Stimulated activated naive CD4-positive, alpha-beta T cell (primary cell): ENCODE measurements at regions not wholly inside any gene's neighbourhood (a gene's known extent, or its start where the extent isn't known, plus 50 kb on each side); places are given as distances from the start of the nearest gene placed in this dataset.
"Not testable (repeated sequence)": the region's sequence is repeated elsewhere in the genome, so short reads cannot be mapped to it uniquely, and the experiment has no call there.

Experiments
- DNase-seq, 6 experiments: peaks; one replicate each; lab custom pipeline; 2025; lab: John Stamatoyannopoulos, UW

DNA sequence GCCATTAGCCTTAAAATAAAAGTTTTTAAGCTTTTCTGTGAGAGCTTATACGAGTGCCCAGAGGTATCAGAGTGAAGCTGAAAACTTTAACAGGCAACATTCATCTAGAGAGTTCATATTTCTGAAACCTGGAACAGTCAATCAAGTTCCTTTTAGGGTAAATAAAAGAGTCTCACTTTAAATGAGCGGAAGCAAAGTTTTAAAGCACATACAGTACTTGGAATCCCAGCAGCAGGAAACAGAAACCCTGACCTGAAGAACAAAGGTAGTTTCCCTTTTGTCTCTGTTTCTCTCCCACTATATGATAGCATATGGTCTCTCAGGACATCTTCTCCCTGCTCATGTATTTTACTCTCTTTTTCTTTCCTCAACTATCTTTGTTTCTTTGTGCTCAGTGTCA is 153.0 kb downstream of the ASB9 start:
- no peak for DNase-seq

DNA sequence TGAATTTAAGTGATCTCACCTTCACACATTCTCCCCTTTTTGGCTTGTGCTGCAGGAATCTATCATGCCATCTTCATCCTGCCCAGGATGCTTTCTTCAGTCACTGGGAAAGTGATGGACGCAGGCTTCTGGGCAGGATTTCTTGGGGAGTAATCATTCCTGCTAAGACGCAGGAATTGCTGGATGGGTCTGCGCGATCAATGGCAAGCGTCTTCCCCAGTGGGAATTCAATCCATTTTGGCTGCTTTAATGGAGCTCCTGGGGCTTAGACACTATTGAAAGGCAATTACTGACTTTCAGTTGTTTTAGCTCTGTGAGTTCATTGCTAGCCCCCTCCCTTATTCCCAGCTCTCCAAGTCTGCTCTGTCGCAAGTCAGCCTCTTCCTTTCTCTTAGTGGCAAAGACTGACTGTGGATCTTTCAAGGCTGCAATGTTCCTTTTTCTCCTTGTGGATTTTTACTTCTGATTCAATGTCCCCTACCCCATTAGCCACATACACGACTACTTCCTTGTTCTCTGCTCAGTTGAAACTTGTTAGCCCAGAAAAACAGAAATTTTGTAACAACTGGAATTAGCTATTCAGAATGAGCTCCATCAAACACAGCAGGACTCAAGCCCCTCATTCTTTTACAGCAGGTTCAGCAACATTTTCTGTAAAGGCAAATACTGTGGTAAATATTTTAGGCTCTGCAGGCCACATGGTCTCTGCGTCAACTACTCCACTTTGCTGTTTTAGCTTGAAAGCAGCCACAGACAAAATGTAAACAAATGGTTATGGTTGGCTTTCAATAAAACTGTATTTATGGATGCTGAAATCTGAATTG is 154.9 kb downstream of the ASB9 start:
- DNase-seq, result no peak

DNA sequence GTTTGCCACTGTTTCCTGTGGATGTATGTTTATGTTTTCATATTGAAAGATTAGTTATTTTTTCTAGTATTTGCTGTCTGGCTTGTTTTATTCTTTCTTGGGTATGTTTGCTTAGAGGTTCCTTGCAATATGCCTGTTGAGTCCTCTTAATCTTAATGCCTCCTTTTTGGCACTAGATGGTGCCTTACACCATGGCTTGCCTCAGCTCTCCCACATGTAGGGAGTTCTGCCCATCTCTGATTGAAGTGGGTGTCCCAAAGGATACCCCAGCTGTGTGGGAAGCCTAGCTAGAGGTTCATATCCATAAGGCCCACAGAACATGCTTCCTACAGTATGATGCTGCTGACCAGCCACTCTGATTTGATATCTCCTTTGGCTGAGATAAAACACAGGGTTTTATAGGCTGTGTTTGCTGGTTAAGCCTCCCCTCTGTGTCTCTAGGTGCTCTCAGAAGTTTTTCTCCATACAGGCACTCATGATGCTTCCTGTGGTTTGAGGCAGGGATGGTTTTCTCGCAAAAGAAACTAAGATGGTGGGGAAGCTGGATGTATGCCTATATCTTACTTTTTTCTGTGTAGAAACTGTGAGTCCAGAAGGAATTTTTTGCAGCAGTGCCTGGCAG is 162.4 kb downstream of the ASB9 start:
- peak in 1 of 6 experiments; percentile 16 for DNase-seq

DNA sequence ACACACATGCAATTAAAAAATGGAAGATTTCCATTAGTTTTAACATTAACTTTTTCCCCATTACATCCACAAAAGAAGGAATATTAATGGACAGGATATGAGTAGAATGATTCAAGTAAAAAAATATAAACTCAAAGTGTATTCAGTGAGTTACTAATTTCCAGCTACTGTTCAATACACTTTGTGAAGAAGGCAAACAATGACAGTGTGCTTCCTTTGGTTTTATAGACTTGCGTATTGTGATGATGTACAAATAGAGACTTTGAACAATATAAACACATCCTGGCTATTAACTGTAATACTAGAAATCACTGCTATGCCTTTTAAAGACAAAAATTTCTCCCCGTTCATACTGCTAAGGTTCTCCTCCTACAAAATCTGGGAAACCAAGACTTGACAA is 171.4 kb downstream of the ASB9 start:
- DNase-seq, result no peak

DNA sequence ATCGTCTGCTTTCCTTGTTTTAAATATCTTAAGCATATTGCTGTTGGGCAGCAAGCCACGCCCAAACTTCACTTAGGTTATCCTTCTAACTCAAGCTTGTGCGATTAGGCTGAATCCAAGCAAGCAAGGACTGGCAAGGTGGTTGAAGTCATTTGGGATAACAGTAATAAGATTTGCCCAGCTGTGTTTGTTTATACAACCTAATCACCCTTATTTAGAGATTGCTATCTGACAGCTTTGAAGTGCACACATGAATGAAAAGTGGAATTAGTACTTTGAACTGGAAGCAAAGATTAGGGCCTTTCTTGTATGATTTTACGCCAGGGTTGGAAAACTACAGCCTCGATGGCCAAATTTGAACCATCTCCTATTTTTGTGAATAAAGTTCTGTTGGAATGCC is 182.1 kb downstream of the ASB9 start:
- DNase-seq, result no peak

DNA sequence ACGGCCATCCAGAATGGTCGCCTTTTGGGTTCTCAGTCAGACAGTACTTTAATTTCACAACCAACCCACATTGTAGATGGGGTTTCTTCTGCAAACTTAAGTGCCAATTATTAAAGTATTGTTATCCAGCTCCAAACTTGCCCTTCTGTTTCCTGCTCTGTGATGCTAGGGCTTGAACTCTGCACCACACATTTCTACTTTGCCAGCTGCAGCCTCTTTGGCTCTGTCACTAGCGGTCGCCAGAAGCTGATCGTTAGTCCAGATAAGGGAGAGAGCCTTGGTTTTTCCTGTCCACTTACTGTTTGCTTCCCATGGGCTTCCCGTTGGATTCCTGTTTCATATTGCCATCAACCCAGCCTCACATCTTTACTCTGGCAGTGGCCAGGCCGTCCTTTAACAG is 196.6 kb downstream of the ASB9 start:
- DNase-seq, result no peak

DNA sequence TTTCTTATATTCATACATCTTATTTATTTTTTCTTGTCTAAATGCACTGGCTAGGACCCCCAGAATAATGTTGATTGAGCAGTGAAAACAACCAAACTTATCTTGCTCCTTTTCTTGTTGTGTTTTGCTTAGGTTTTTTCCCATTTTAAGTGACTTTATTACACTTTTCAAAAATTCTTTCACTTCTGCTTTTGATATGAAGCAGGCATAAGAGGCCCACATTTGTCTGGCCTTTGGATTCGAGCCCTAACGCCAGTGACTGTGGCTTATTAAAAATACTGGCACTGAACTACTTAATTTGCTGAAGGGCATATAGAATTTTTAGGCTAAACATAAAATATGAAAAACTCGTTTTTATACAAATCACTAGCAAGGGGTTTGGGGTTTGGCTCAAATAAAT is 197.0 kb downstream of the ASB9 start:
- no peak for DNase-seq

DNA sequence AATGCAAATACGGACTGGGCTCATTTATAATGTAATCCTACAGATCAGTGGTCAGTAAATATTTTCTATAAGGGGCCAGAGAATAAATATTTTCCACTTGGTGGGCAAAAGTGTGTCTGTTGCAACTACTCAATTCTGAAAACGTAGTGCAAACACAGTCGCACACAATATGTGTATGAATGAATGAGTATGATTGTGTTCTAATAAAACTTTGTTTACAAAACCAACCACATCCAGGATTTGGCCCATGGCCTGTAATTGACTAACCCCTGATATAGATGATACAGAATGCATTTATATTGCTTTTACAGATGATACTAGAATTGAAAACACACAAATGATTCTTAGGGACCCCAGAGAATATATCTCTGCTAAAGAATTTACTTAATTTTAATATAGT is 197.6 kb downstream of the ASB9 start:
- DNase-seq, result no peak

DNA sequence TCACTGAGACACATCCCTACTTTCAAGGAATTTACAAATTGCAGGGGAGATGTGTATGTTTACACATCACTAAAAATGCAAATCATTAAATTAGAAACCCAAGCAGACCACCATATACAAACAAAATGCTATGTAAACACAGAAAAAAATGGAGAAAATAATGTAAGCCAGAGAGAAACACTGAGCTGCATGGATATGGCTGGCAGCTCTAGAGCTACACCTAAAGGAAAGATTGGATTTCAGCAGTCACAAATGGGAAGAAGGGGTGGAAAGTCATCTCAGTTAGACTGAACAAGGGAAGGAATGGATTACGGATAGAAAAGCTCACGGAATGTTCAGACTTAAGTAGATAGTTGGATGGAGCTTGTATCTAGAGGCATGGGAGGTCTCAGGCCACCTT is 186.3 kb downstream of the MOSPD2 start:
- DNase-seq, result no peak

DNA sequence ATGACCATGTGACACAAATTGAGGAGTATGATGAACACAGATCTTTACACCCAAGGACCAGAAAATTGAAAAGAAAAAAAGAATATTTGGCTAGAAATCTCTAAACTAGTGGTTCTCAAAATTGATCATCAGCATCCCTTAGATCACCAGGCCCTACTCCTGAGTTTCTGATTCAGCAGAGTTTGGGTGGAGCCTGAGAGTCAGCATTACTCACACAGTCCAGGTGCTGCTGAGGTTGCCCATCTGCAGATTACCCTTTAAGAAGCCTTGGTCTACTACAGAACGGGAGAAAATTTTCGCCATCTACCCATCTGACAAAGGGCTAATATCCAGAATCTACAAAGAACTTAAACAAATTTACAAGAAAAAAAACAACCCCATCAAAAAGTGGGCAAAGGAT is 182.8 kb downstream of the MOSPD2 start:
- no peak for DNase-seq

DNA sequence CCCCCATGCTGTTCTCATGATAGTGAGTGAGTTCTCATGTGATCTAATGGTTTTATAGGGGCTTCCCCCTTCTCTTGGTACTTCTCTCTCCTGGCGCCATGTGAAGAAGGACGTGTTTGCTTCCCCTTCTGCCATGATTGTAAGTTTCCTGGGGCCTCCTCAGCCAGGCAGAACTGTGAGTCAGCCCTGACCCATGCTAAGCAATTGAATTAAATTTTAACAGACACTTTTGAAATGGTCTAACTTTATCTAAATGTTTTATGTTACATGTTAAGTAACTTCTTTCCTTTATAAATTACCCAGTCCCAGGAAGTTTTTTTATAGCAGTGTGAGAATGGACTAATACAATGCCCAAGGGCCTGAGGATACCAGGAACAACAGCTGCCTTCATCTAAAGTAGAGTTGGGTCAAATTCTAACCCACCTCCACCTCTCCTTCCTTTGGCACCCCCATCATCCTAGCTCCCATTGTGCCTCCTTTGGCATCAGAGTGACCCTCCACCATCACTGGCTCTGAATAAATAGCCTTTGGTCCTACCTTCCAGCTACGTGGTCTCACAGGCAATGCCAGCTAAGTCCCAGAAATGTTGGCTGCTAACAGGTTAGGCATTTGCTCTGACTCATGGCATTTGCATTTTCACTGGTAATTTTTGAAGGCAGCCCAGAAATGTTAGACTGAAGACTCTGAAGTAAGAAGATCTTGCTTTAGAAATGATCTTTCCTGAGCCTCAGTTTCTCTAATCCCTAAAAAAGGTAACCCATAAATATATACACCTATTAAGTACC is 182.1 kb downstream of the MOSPD2 start:
- no peak for DNase-seq

DNA sequence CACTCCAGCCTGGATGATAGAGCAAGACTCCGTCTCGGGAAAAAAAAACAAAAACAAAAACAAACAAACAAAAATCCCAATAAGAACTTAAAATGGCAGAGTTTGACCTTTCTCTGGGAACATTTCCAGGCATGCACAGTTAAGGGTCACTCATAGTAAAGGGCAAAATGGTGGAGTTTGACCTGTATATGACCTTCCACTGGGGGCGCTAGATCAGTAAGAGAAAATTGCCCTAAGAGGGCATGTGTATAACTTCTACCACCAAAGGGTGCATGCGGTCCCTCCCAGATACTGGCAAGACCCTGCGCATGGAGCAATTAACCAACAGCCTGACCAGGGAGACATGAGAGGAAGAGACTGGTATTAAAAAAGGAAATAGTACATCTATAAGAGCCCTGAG is 177.2 kb downstream of the MOSPD2 start:
- DNase-seq, result no peak

DNA sequence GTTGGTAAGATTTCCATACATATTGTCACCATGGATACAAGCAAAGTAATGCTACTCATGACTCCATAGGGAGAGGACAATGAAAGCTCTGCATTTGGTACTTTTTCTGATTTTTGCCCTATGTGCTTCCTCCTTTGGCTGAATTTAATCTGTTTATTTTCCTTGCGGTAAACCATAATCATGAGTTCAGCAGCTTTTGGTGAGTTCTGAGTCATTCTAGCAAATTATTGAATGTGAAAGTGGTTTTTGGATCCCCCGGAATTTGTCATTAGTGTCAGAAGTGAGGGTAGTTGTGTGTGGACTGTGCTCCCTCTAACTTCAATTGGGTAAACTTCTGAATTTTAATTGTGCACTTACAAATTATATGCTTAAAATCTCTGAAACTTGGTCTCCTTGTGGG is 170.3 kb downstream of the MOSPD2 start:
- DNase-seq, result no peak

DNA sequence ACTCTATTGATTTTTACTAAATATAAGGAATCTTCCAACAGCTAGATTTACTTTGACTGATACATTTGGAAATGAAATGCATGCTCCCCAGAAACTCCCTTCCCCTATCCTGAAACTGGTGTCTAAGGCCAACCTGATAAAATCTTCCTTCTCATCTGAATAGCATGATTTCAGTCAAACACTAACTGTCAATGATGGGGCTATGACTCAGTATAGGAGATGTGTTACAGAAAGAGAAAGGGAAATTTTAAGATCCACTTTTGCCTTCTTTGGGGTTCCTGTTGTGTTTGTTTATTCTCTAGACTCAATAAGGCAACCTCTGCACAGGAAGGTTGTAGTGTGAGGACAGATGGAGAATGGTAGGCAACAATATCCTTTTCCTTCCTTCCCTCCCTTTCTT is 160.7 kb downstream of the MOSPD2 start:
- DNase-seq, result no peak

DNA sequence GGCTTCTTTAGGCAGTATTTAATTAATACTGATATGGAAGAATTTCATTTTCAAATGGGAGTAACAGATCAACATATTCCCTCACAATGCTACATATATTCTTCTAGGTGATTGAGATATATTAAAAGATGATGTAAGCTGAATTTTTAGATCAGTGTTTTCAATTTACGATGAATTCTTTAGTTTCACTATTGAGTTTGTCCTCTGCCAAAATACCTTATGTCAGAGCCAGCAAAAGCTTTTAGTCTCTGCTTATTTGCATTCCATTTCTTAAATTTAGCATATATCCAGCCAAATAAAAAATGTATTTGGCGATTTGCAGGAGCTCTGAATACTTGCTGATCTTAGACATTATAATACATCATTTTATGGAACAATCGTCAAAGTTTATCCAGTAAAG is 144.3 kb downstream of the MOSPD2 start:
- no peak for DNase-seq

DNA sequence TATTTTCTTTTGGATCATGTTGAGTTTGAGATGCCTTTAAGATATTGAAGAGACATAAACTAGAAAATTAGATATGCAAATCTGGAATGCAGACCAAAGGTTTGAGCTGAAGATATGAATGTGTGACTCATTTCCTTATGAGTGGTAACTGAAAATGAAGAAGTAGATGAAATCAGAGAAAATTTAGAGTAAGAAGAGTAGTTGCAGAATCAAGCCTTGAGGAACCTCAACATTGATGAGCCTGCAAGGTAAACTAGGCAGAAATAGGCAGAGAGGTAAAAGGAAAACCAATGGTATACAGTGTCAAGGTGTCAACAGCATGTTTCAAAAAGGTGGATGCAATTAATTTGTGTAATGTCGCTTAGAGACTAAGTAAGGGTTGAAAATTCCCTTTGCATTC is 142.8 kb downstream of the MOSPD2 start:
- DNase-seq, result no peak

DNA sequence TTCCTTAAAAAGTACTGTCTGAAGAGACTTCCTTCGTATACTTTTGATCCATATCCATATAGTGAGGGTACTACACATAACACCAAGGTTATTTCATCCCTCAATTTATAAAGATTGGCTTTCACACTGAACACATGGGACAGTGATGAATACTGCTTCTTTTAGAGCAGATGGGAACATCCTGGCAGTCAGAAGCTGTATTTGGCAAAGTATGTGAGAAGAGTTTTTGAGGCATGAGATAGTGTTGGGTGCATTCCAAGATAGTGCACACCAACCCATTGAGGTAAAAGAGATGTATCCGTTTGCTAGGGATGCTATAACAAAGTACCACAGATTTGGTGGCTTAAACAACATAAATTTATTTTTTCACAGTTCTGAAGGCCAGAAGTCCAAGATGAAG is 141.1 kb downstream of the MOSPD2 start:
- DNase-seq, result no peak

DNA sequence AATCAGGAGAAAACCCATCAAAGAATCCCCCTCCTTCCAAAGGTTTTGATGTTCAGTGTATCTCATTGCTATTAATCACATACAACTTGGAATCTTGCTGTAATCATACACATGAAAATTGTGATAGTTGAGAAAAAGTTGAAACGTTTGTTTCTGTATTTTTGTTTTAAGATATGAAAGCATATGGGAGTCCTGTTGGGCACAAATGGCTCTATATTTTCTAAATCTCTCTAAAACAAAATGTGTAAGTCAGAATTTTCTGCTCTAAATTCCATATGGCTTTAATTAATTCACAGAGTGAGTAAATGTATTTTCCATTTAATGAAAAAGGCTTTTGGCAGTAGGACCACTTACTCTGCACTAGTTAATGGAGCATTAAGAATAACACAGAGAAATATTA is 140.2 kb downstream of the MOSPD2 start:
- DNase-seq, result no peak

DNA sequence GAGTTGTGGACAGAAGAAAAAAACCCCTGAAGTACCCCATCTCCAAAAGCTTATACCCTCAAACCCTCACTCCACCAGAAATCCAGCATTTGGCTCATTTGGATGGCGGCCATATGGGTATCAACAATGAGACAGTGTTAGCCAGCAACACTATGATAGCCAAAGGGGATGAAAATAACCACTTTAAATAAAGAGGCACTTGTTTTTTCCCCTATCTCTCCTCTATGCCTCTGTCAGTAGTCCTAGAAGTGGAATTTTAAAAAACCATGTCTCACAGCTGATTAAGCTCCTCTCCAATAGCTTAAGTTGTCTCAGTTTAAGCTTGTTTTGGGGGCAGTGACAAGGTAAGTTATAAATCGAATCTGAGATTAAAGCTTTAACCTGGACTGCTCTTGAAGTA is 124.0 kb downstream of the MOSPD2 start:
- DNase-seq, result no peak

DNA sequence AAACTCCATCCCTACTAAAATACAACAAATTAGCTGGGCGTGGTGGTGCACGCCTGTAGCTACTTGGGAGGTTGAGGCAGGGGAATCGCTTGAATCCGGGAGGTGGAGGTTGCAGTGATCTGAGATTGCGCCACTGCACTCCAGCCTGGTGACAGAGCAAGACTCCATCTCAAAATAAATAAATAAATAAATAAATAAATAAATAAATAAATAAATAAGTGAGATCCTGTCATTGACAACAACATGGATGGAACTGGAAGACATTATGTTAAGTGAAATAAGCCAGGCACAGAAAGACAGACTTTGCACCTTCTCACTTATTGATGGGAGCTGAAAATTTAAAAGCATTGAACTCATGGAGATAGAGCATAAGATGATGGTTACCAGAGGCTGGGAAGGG is 111.2 kb downstream of the MOSPD2 start:
- not testable (repeated sequence) for DNase-seq
